Mesenchymal stem cell (in vitro differentiated cells and primary cell): ENCODE measurements at regions not wholly inside any gene's neighbourhood (a gene's known extent, or its start where the extent isn't known, plus 50 kb on each side); places are given as distances from the start of the nearest gene placed in this dataset.

Experiments
- DNase-seq: peaks from one replicate; pipeline ENCODE4 v3.0.0-alpha.2; 2013
- H2AFZ ChIP-seq: one replicate; pipeline ENCODE4 v1.6.1; 2013; ENCODE audit warnings: low read depth, mild to moderate bottlenecking, control low read depth, inconsistent platforms, low read length, moderate library complexity
- H2AK5ac ChIP-seq: 2 replicates; pipeline ENCODE4 v1.6.1; 2013; ENCODE audit warnings: low read length, moderate library complexity, mild to moderate bottlenecking, inconsistent platforms; ENCODE audit not compliant: severe bottlenecking
- H2BK120ac ChIP-seq: one replicate; pipeline ENCODE4 v1.6.1; 2013; ENCODE audit warnings: low read depth, mild to moderate bottlenecking, inconsistent platforms, low read length, moderate library complexity
- H2BK12ac ChIP-seq, 2 experiments: one replicate each; pipeline ENCODE4 v1.6.1; 2013; ENCODE audit warnings: inconsistent platforms in 2 of 2, low read length in 2 of 2, mild to moderate bottlenecking in 2 of 2, moderate library complexity in 2 of 2, control low read depth in 1 of 2
- H2BK15ac ChIP-seq: one replicate; pipeline ENCODE4 v1.6.1; 2013; ENCODE audit warnings: mild to moderate bottlenecking, low read depth, inconsistent platforms; ENCODE audit not compliant: poor library complexity, severe bottlenecking
- H2BK5ac ChIP-seq: 2 replicates; pipeline ENCODE4 v1.6.1; 2013; ENCODE audit warnings: low read depth, mild to moderate bottlenecking, low read length, control low read depth, inconsistent platforms; ENCODE audit not compliant: poor library complexity, severe bottlenecking
- H3K14ac ChIP-seq, 2 experiments: one replicate each; pipeline ENCODE4 v1.6.1; 2013; ENCODE audit warnings: inconsistent platforms in 2 of 2, low read length in 2 of 2, control low read depth in 1 of 2, mild to moderate bottlenecking in 1 of 2, moderate library complexity in 1 of 2
- H3K18ac ChIP-seq, 2 experiments: one replicate each; pipeline ENCODE4 v1.6.1; 2013; ENCODE audit warnings: inconsistent platforms in 2 of 2, low read length in 2 of 2, control low read depth in 1 of 2, low read depth in 1 of 2, mild to moderate bottlenecking in 1 of 2
- H3K23ac ChIP-seq, 2 experiments: one replicate each; pipeline ENCODE4 v1.6.1; 2013; ENCODE audit warnings: inconsistent platforms in 2 of 2, low read length in 2 of 2, mild to moderate bottlenecking in 2 of 2, moderate library complexity in 2 of 2, control low read depth in 1 of 2
- H3K27ac ChIP-seq: 2 replicates; pipeline ENCODE4 v1.5.1; 2013; ENCODE audit warnings: mild to moderate bottlenecking, moderate library complexity, low read length, control low read depth, inconsistent platforms; ENCODE audit not compliant: poor library complexity, severe bottlenecking
- H3K27me3 ChIP-seq, 2 experiments: 2 replicates each; pipeline versions ENCODE4 v1.6.1 to v1.7.0; 2013; ENCODE audit warnings: low read length in 2 of 2, mild to moderate bottlenecking in 2 of 2, moderate library complexity in 2 of 2, control low read depth in 1 of 2, inconsistent platforms in 1 of 2; ENCODE audit not compliant: control insufficient read depth in 1 of 2, insufficient read depth in 1 of 2
- H3K36me3 ChIP-seq, 2 experiments: 2 replicates each; pipeline versions ENCODE4 v1.6.1 to v1.7.0; 2013; ENCODE audit warnings: low read length in 2 of 2, control low read depth in 1 of 2, inconsistent platforms in 1 of 2, low read depth in 1 of 2, mild to moderate bottlenecking in 1 of 2; ENCODE audit not compliant: insufficient read depth in 2 of 2, control insufficient read depth in 1 of 2
- H3K4ac ChIP-seq, 2 experiments: one replicate each; pipeline ENCODE4 v1.6.1; 2013; ENCODE audit warnings: inconsistent platforms in 2 of 2, low read length in 2 of 2, mild to moderate bottlenecking in 2 of 2, moderate library complexity in 2 of 2, control low read depth in 1 of 2, low read depth in 1 of 2
- H3K4me1 ChIP-seq: 2 replicates; pipeline ENCODE4 v1.6.1; 2013; ENCODE audit warnings: low read depth, low read length, control low read depth; ENCODE audit not compliant: control insufficient read depth, insufficient read depth
- H3K4me2 ChIP-seq: 2 replicates; pipeline ENCODE4 v1.6.1; 2013; ENCODE audit warnings: low read length, mild to moderate bottlenecking, inconsistent platforms; ENCODE audit not compliant: poor library complexity, severe bottlenecking
- H3K4me3 ChIP-seq, 2 experiments: 2 replicates each; pipeline versions ENCODE4 v1.5.1 to v1.7.0; 2013; ENCODE audit warnings: low read length in 2 of 2, mild to moderate bottlenecking in 2 of 2, control low read depth in 1 of 2, low read depth in 1 of 2; ENCODE audit not compliant: insufficient read depth in 1 of 2
- H3K79me1 ChIP-seq: replicated peaks from 2 replicates; pipeline ENCODE4 v1.6.1; 2013; ENCODE audit warnings: mild to moderate bottlenecking, control low read depth, low read length, inconsistent platforms; ENCODE audit not compliant: poor library complexity, severe bottlenecking
- H3K9ac ChIP-seq: 2 replicates; pipeline ENCODE4 v1.7.0; 2013; ENCODE audit warnings: mild to moderate bottlenecking, low read length, moderate library complexity
- H3K9me3 ChIP-seq: 2 replicates; pipeline ENCODE4 v1.7.0; 2013; ENCODE audit warnings: mild to moderate bottlenecking, low read length; ENCODE audit not compliant: control insufficient read depth
- H4K8ac ChIP-seq: one replicate; pipeline ENCODE4 v1.6.1; 2013; ENCODE audit warnings: inconsistent platforms, mild to moderate bottlenecking, low read length, moderate library complexity
- H4K91ac ChIP-seq: one replicate; pipeline ENCODE4 v1.6.1; 2013; ENCODE audit warnings: mild to moderate bottlenecking, low read length, inconsistent platforms
- WGBS: methylation state at CpG from one replicate; pipeline ENCODE4 v1.1.7; 2013; ENCODE audit warnings: mixed read lengths; 5-methylcytosine and 5-hydroxymethylcytosine counted together

GRCh38 chr3:103025880-103026279, 591.1 kb downstream of the ZPLD1 start:
- no peak overlapping the region for H3K9ac ChIP-seq
- no peak overlapping the region for H2BK120ac ChIP-seq
- H2AK5ac ChIP-seq: no peak overlapping the region
- H3K4me3 ChIP-seq: no peak overlapping the region
- no peak overlapping the region for H3K4me2 ChIP-seq
- no peak overlapping the region for H2AFZ ChIP-seq
- H2BK5ac ChIP-seq: no peak overlapping the region
- H3K23ac ChIP-seq: no peak overlapping the region
- no peak overlapping the region for H3K14ac ChIP-seq
- no peaks in the 10 kb centered on the region for H3K36me3 ChIP-seq
- no peaks in the 10 kb centered on the region for H3K79me1 ChIP-seq
- no peaks in the 10 kb centered on the region for H3K9me3 ChIP-seq
- H3K27ac ChIP-seq: no peak overlapping the region
- H4K8ac ChIP-seq: no peak overlapping the region
- no peak overlapping the region for H3K4ac ChIP-seq
- no peaks in the 10 kb centered on the region for H3K4me1 ChIP-seq
- H3K27me3 ChIP-seq: no peaks in the 10 kb centered on the region
- no peak overlapping the region for H2BK12ac ChIP-seq
- no peak overlapping the region for H2BK15ac ChIP-seq
- H4K91ac ChIP-seq: no peak overlapping the region
- no peak for DNase-seq
- H3K18ac ChIP-seq: no peak overlapping the region

- WGBS: no CpG with 5 or more reads among the region's 2 CpGs
- no peak overlapping the region for H3K27ac ChIP-seq
These were observed 599.0 kb downstream of the ZPLD1 start for GRCh38 chr3:103033841-103034240.

GRCh38 chr3:103047640-103048039, 612.8 kb downstream of the ZPLD1 start:
- Histone ChIP-seq H2AFZ (no peak overlapping the region), H2AK5ac (no peak overlapping the region), H3K4ac (no peak overlapping the region), H3K4me1 (peaks cover 3% of the 10 kb centered on the region), H3K9me3 (no peaks in the 10 kb centered on the region), H3K4me2 (no peak overlapping the region), H4K8ac (no peak overlapping the region), H2BK120ac (no peak overlapping the region), H3K36me3 (no peaks in the 10 kb centered on the region), H3K4me3 (no peak overlapping the region), H2BK15ac (no peak overlapping the region), H2BK5ac (no peak overlapping the region), H3K18ac (no peak overlapping the region), H3K23ac (no peak overlapping the region), H3K27me3 (no peaks in the 10 kb centered on the region), H3K9ac (no peak overlapping the region), H4K91ac (no peak overlapping the region), H3K79me1 (no peaks in the 10 kb centered on the region), H3K27ac (peak overlapping the region; percentile 28), H2BK12ac (no peak overlapping the region), H3K14ac (no peak overlapping the region)
- WGBS: 92% methylated on average over 1 of the region's 2 CpGs
- no peak for DNase-seq

More at GRCh38 chr3:103033841-103034240, 599.0 kb downstream of the ZPLD1 start:
- Histone ChIP-seq H3K23ac (no peak overlapping the region), H2AFZ (no peak overlapping the region), H3K18ac (no peak overlapping the region), H2BK5ac (no peak overlapping the region), H3K79me1 (no peaks in the 10 kb centered on the region), H3K4me2 (no peak overlapping the region), H3K9me3 (no peaks in the 10 kb centered on the region), H3K14ac (no peak overlapping the region), H3K4me1 (no peaks in the 10 kb centered on the region), H3K27me3 (no peaks in the 10 kb centered on the region), H2BK15ac (no peak overlapping the region), H2BK120ac (no peak overlapping the region), H4K8ac (no peak overlapping the region), H2AK5ac (no peak overlapping the region), H3K4ac (no peak overlapping the region), H3K36me3 (no peaks in the 10 kb centered on the region), H3K4me3 (no peak overlapping the region), H3K9ac (no peak overlapping the region), H4K91ac (no peak overlapping the region), H2BK12ac (no peak overlapping the region)
- no peak for DNase-seq

DNA sequence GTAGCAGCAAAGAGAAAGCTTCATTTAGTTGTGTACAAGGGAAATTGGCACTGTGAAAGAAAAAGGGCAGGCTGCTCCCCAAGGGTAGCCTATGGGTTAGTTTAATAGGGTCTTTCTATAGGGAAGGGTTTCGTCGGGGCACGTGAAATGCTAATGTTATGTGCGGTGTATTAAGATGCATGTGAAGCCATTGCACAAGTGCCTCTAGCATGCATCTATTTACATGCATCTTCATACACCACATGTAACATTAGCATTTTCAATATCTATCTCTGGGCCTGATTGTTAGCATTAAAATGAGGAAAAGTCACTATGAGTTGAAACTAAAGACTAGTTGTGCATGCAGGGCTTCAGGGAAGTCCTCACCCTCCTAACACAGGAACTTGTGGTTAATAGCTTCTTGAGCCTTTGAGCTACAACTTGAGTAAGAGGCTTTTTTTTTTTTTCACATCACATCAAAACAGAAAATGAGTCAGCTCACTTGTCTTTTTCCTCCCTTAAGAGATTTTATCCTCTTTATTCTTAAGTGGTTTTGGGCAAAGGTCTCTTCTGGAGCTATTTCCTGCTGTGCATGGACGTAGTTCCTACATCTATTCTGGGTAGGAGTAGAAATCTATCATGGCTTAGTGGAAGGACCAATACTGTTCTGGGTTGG, 613.4 kb downstream of the ZPLD1 start:
- Histone ChIP-seq H2BK12ac (no peak overlapping the region), H3K14ac (no peak overlapping the region), H2AK5ac (no peak overlapping the region), H3K4ac (no peak overlapping the region), H2AFZ (no peak overlapping the region), H2BK5ac (no peak overlapping the region), H3K23ac (no peak overlapping the region), H2BK120ac (no peak overlapping the region), H3K27me3 (no peaks in the 10 kb centered on the region), H3K27ac (peak overlapping the region; percentile 28), H2BK15ac (no peak overlapping the region), H4K91ac (no peak overlapping the region), H3K4me1 (peaks cover 3% of the 10 kb centered on the region), H3K4me3 (no peak overlapping the region), H3K79me1 (no peaks in the 10 kb centered on the region), H3K9me3 (no peaks in the 10 kb centered on the region), H3K36me3 (no peaks in the 10 kb centered on the region), H3K18ac (no peak overlapping the region), H4K8ac (no peak overlapping the region), H3K9ac (no peak overlapping the region), H3K4me2 (no peak overlapping the region)
- DNase-seq: peak; percentile 0
- 3% methylated on average over 1 of the region's 5 CpGs for WGBS
